GM21529 (cell line): ENCODE measurements at regions not wholly inside any gene's neighbourhood (a gene's known extent, or its start where the extent isn't known, plus 50 kb on each side); places are given as distances from the start of the nearest gene placed in this dataset.
A peak's percentile ranks its signal among the peaks of the same experiment; 100 is the strongest.

Source experiments
- ATAC-seq: cut with Tn5 transposase; IDR thresholded peaks from one replicate; pipeline ENCODE4 v1.9.1; 2021; ENCODE audit not compliant: unreplicated experiment

DNA sequence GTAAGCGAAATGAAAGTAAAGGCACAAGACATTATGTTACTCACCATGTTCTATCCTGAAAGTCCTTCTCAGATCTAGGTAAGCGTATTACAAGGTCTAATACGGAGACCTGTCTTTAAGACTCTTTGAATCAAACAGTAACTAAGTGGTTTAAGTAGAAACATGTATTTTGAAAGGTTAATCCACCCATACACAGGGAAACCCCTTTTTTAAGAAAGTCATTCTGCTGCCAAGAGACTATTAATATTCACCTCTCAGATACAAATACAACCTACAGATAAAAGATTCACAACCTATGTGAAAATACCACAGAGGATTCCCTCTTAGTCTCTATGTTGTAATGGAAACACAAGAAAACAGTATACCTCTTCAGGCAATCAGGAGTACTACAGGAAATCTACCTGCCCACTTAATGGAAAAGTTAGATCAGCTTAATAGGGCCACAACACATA is 63.2 kb upstream of the TNIP3 start:
- ATAC-seq: peak; percentile 74

- ATAC-seq: no peak
These were observed 62.2 kb upstream of the TNIP3 start for GRCh38 chr4:121226362-121226761.

- no peak for ATAC-seq
These were observed 57.5 kb upstream of the TNIP3 start for GRCh38 chr4:121221608-121222007.

GRCh38 chr4:121221201-121221600 is 57.1 kb upstream of the TNIP3 start:
- ATAC-seq: no peak

- ATAC-seq: no peak
These were observed 56.6 kb upstream of the TNIP3 start for GRCh38 chr4:121220698-121221097.

- ATAC-seq: no peak
These were observed 55.1 kb upstream of the TNIP3 start for GRCh38 chr4:121219227-121219626.

- ATAC-seq: no peak
These were observed 53.2 kb upstream of the TNIP3 start for GRCh38 chr4:121217351-121217750.

DNA sequence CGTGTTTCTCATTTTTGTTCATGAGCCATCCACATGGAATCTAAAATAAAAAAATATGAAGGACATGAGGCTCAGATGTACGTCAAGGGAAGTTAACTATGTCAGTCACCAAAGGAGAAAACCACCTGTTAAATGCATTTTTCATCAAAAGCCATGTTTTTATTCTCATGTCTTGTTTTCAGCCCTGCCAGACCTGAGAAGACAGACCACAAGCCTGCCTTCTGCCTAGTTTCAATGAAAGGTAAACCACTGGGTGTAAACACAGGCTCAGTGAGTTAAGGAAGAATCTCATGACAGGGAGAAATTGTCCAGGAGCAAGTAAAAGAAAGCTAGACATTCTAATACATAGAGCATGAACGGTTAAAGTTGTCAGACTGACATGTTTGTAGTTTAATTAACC is 52.3 kb upstream of the TNIP3 start:
- no peak for ATAC-seq

DNA sequence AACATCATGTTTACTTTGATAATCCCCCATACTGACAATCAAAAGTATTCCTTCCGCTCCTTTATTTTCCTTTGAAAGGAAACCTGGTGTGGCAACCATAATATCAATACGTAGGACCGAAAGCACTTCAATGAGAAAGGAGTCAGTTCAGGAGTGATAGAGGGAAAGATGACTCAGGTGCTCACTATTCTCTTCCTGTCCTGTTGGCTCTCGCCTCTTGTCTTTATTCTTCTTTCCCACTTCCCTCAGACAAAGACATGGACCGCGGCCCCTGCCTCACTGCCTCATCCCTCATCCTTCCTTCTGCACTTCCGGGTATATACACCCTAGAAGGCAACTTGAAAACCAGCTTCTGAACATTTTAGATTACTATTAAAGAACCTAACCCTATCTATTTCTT is 49.8 kb upstream of the TNIP3 start:
- no peak for ATAC-seq
